Panc1 (cell line): ENCODE measurements at regions not wholly inside any gene's neighbourhood (a gene's known extent, or its start where the extent isn't known, plus 50 kb on each side); places are given as distances from the start of the nearest gene placed in this dataset.

Experiments
- POLR2AphosphoS5 ChIP-seq: IDR thresholded peaks from 2 replicates; pipeline ENCODE4 v1.6.1; 2012; ENCODE audit warnings: mild to moderate bottlenecking, low read depth, low read length, moderate library complexity
- SIN3A ChIP-seq: IDR thresholded peaks from 2 replicates; pipeline ENCODE4 v1.6.1; 2012; ENCODE audit warnings: low read depth, mild to moderate bottlenecking, low read length, moderate library complexity, borderline replicate concordance; ENCODE audit not compliant: insufficient read depth
- TF ChIP-seq, protein P1 (sequence below): fragments of 450-650 bp; IDR thresholded peaks from 2 replicates; pipeline ENCODE4 v1.5.1; 2017; ENCODE audit warnings: mild to moderate bottlenecking
- TF ChIP-seq, protein P2 (sequence below), 2 experiments: IDR thresholded peaks; 2 replicates each; pipeline ENCODE4 v1.6.1; 2011 to 2012; ENCODE audit warnings: low read depth in 2 of 2, control low read depth in 1 of 2, low read length in 1 of 2, mild to moderate bottlenecking in 1 of 2, moderate library complexity in 1 of 2; ENCODE audit not compliant: insufficient read depth in 1 of 2

DNA sequence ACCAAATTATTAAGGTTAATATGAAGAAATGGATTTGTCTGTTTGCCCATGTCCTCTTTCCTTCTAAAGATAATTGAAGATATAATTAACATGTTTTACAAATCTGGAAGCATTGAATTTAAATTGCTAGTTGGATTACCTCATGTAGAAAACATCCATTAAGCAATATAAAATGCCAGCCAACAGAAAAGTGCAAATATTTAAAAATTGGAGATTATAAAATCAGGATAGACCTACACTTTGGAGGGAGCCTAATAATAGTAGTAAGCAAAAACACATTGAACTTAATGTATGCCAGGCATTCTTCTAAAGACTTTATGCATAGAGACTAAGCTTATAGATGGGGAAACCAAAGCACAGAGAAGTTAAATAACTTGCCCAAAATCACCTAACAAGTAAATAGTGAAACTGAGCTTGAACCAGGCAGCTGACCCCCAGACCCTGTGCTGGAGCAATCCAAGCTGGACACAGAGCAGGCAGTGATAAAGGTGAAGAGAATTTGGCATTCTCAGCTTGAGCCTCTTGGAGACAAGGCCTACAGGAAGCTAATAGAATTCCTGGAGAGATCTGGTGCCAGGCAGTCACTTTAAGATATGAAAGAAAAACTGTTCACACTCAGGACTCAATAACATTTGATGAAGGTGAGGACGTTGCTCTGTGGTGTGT is 119.8 kb downstream of the ASCL1 start:
- TF ChIP-seq, protein P1, sequence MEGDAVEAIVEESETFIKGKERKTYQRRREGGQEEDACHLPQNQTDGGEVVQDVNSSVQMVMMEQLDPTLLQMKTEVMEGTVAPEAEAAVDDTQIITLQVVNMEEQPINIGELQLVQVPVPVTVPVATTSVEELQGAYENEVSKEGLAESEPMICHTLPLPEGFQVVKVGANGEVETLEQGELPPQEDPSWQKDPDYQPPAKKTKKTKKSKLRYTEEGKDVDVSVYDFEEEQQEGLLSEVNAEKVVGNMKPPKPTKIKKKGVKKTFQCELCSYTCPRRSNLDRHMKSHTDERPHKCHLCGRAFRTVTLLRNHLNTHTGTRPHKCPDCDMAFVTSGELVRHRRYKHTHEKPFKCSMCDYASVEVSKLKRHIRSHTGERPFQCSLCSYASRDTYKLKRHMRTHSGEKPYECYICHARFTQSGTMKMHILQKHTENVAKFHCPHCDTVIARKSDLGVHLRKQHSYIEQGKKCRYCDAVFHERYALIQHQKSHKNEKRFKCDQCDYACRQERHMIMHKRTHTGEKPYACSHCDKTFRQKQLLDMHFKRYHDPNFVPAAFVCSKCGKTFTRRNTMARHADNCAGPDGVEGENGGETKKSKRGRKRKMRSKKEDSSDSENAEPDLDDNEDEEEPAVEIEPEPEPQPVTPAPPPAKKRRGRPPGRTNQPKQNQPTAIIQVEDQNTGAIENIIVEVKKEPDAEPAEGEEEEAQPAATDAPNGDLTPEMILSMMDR, result no peak
- no peak for TF ChIP-seq POLR2AphosphoS5
- TF ChIP-seq, protein P2, sequence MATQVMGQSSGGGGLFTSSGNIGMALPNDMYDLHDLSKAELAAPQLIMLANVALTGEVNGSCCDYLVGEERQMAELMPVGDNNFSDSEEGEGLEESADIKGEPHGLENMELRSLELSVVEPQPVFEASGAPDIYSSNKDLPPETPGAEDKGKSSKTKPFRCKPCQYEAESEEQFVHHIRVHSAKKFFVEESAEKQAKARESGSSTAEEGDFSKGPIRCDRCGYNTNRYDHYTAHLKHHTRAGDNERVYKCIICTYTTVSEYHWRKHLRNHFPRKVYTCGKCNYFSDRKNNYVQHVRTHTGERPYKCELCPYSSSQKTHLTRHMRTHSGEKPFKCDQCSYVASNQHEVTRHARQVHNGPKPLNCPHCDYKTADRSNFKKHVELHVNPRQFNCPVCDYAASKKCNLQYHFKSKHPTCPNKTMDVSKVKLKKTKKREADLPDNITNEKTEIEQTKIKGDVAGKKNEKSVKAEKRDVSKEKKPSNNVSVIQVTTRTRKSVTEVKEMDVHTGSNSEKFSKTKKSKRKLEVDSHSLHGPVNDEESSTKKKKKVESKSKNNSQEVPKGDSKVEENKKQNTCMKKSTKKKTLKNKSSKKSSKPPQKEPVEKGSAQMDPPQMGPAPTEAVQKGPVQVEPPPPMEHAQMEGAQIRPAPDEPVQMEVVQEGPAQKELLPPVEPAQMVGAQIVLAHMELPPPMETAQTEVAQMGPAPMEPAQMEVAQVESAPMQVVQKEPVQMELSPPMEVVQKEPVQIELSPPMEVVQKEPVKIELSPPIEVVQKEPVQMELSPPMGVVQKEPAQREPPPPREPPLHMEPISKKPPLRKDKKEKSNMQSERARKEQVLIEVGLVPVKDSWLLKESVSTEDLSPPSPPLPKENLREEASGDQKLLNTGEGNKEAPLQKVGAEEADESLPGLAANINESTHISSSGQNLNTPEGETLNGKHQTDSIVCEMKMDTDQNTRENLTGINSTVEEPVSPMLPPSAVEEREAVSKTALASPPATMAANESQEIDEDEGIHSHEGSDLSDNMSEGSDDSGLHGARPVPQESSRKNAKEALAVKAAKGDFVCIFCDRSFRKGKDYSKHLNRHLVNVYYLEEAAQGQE (IDR thresholded peaks at IDR 0.05; ENCODE audit: insufficient read depth in 1 of 2, low read depth in 2 of 2, low read length in 1 of 2), result no peak
- no peak for TF ChIP-seq SIN3A
